ENCODE measurements at regions not wholly inside any gene's neighbourhood (a gene's known extent, or its start where the extent isn't known, plus 50 kb on each side); places are given as distances from the start of the nearest gene placed in this dataset.

GRCh38 chr13:56166864-56167263 lies 973.9 kb upstream of the PRR20A start:
- H3K4me3 ChIP-seq (ENCODE audit: low read length), result no peak overlapping the region
- no peaks in the 10 kb centered on the region for H4K20me1 ChIP-seq (ENCODE audit: insufficient read depth)
- no peak for TF ChIP-seq EZH2 (IDR thresholded peaks at IDR 0.05; ENCODE audit: borderline replicate concordance, insufficient read depth, low read length, poor library complexity, severe bottlenecking)
- no peak for TF ChIP-seq MXI1 (conservative IDR thresholded peaks at IDR 0.05; ENCODE audit: poor library complexity, severe bottlenecking)
- no peak for TF ChIP-seq EP300 (conservative IDR thresholded peaks at IDR 0.05; ENCODE audit: poor library complexity, severe bottlenecking)
- no peak for TF ChIP-seq CTCF (IDR thresholded peaks at IDR 0.05; ENCODE audit: poor library complexity, severe bottlenecking)
- no peak for TF ChIP-seq SMC3 (conservative IDR thresholded peaks at IDR 0.05; ENCODE audit: poor library complexity)
- TF ChIP-seq REST (IDR thresholded peaks at IDR 0.05; ENCODE audit: borderline replicate concordance), result no peak
- no peak for TF ChIP-seq POLR2AphosphoS5 (IDR thresholded peaks at IDR 0.05)
- no peak for TF ChIP-seq RAD21 (conservative IDR thresholded peaks at IDR 0.05)
- no peak overlapping the region for H2AFZ ChIP-seq (ENCODE audit: low read depth, low read length)
- H3K9ac ChIP-seq (ENCODE audit: low read length), result no peak overlapping the region
- H3K27me3 ChIP-seq (ENCODE audit: insufficient read depth, low read depth, low read length), result no peaks in the 10 kb centered on the region
- no peaks in the 10 kb centered on the region for H3K9me3 ChIP-seq (ENCODE audit: low read length)
- no peaks in the 10 kb centered on the region for H3K79me2 ChIP-seq (replicated peaks; ENCODE audit: insufficient read depth, low read length)
- no peaks in the 10 kb centered on the region for H3K9me2 ChIP-seq (ENCODE audit: insufficient read depth, low read length)
- no peaks in the 10 kb centered on the region for H3K36me3 ChIP-seq (ENCODE audit: insufficient read depth, low read length)
- H3K4me2 ChIP-seq (ENCODE audit: low read length), result no peak overlapping the region
- H3K27ac ChIP-seq (ENCODE audit: low read length), result no peak overlapping the region
- no peaks in the 10 kb centered on the region for H3F3A ChIP-seq (ENCODE audit: insufficient read depth, low read length, poor library complexity, severe bottlenecking)

GRCh38 chr13:56168581-56168980 lies 972.1 kb upstream of the PRR20A start:
- no peaks in the 10 kb centered on the region for H3K9me3 ChIP-seq (ENCODE audit: low read length)
- no peaks in the 10 kb centered on the region for H3F3A ChIP-seq (ENCODE audit: insufficient read depth, low read length, poor library complexity, severe bottlenecking)
- H3K27ac ChIP-seq (ENCODE audit: low read length), result no peak overlapping the region

More at GRCh38 chr13:56168581-56168980, 972.1 kb upstream of the PRR20A start:
- Histone ChIP-seq H2AFZ (ENCODE audit: low read depth, low read length) (no peak overlapping the region), H3K27me3 (ENCODE audit: insufficient read depth, low read depth, low read length) (no peaks in the 10 kb centered on the region), H3K4me3 (ENCODE audit: low read length) (no peak overlapping the region), H3K4me2 (ENCODE audit: low read length) (no peak overlapping the region), H4K20me1 (ENCODE audit: insufficient read depth) (no peaks in the 10 kb centered on the region), H3K79me2 (replicated peaks; ENCODE audit: insufficient read depth, low read length) (no peaks in the 10 kb centered on the region), H3K9ac (ENCODE audit: low read length) (no peak overlapping the region), H3K9me2 (ENCODE audit: insufficient read depth, low read length) (no peaks in the 10 kb centered on the region), H3K36me3 (ENCODE audit: insufficient read depth, low read length) (no peaks in the 10 kb centered on the region)
- TF ChIP-seq MXI1 (conservative IDR thresholded peaks at IDR 0.05; ENCODE audit: poor library complexity, severe bottlenecking), result no peak
- no peak for TF ChIP-seq POLR2AphosphoS5 (IDR thresholded peaks at IDR 0.05)
- no peak for TF ChIP-seq SMC3 (conservative IDR thresholded peaks at IDR 0.05; ENCODE audit: poor library complexity)
- no peak for TF ChIP-seq EP300 (conservative IDR thresholded peaks at IDR 0.05; ENCODE audit: poor library complexity, severe bottlenecking)
- TF ChIP-seq CTCF (IDR thresholded peaks at IDR 0.05; ENCODE audit: poor library complexity, severe bottlenecking), result no peak
- no peak for TF ChIP-seq RAD21 (conservative IDR thresholded peaks at IDR 0.05)
- TF ChIP-seq TAF1 (IDR thresholded peaks at IDR 0.05; ENCODE audit: low read depth), result no peak
- no peak for TF ChIP-seq EZH2 (IDR thresholded peaks at IDR 0.05; ENCODE audit: borderline replicate concordance, insufficient read depth, low read length, poor library complexity, severe bottlenecking)
- TF ChIP-seq REST (IDR thresholded peaks at IDR 0.05; ENCODE audit: borderline replicate concordance), result no peak
